MM.1S (cell line): ENCODE measurements at regions not wholly inside any gene's neighbourhood (a gene's known extent, or its start where the extent isn't known, plus 50 kb on each side); places are given as distances from the start of the nearest gene placed in this dataset.

Source experiments
- DNase-seq: peaks from one replicate; pipeline ENCODE4 v3.0.0-alpha.2; 2015
- H2AFZ ChIP-seq: fragments of 300-600 bp; sonication (generic); 2 replicates; pipeline ENCODE4 v1.6.0; 2016; ENCODE audit warnings: antibody characterized with exemption, low read length
- H3F3A ChIP-seq: fragments of 300-600 bp; sonication (generic); 2 replicates; pipeline ENCODE4 v1.6.1; 2016; ENCODE audit warnings: mild to moderate bottlenecking, antibody characterized with exemption, low read length, moderate library complexity, mixed read lengths; ENCODE audit not compliant: insufficient read depth
- H3K27ac ChIP-seq: fragments of 300-600 bp; sonication (generic); 2 replicates; pipeline ENCODE4 v1.5.1; 2016; ENCODE audit warnings: mild to moderate bottlenecking, low read length
- H3K27me3 ChIP-seq: fragments of 300-600 bp; sonication (generic); replicated peaks from 2 replicates; pipeline ENCODE4 v1.6.0; 2016; ENCODE audit warnings: low read length; ENCODE audit not compliant: insufficient read depth
- H3K36me3 ChIP-seq: fragments of 300-600 bp; sonication (generic); replicated peaks from 2 replicates; pipeline ENCODE4 v1.6.1; 2016; ENCODE audit warnings: mild to moderate bottlenecking, low read length, mixed read lengths; ENCODE audit not compliant: insufficient read depth
- H3K4me1 ChIP-seq: fragments of 300-600 bp; sonication (generic); 2 replicates; pipeline ENCODE4 v1.6.1; 2016; ENCODE audit warnings: low read length, mixed read lengths
- H3K4me2 ChIP-seq: fragments of 300-600 bp; sonication (generic); 2 replicates; pipeline ENCODE4 v1.6.0; 2016; ENCODE audit warnings: low read depth, low read length
- H3K4me3 ChIP-seq: fragments of 300-600 bp; sonication (generic); 2 replicates; pipeline ENCODE4 v1.5.1; 2016; ENCODE audit warnings: low read length, mixed read lengths
- H3K79me2 ChIP-seq: fragments of 300-600 bp; sonication (generic); 2 replicates; pipeline ENCODE4 v1.6.1; 2016; ENCODE audit warnings: mixed run types, low read length, mixed read lengths
- H3K9ac ChIP-seq: fragments of 300-600 bp; sonication (generic); 2 replicates; pipeline ENCODE4 v1.6.1; 2016; ENCODE audit warnings: low read length, mixed read lengths
- H3K9me2 ChIP-seq: fragments of 300-600 bp; sonication (generic); replicated peaks from 2 replicates; pipeline ENCODE4 v1.6.1; 2016; ENCODE audit warnings: mild to moderate bottlenecking, low read length, mixed read lengths; ENCODE audit not compliant: insufficient read depth
- H3K9me3 ChIP-seq: fragments of 300-600 bp; sonication (generic); replicated peaks from 2 replicates; pipeline ENCODE4 v1.6.1; 2016; ENCODE audit warnings: mild to moderate bottlenecking, low read length, mixed read lengths; ENCODE audit not compliant: insufficient read depth
- H4K20me1 ChIP-seq: fragments of 300-600 bp; sonication (generic); 2 replicates; pipeline ENCODE4 v1.6.1; 2016; ENCODE audit warnings: mild to moderate bottlenecking, low read length, moderate library complexity, mixed read lengths; ENCODE audit not compliant: insufficient read depth
- CTCF ChIP-seq: fragments of 300-600 bp; sonication (generic); IDR thresholded peaks from 2 replicates; pipeline ENCODE4 v1.5.1; 2016; ENCODE audit warnings: antibody characterized with exemption, low read length, mixed read lengths
- EZH2 ChIP-seq: fragments of 300-600 bp; sonication (generic); optimal IDR thresholded peaks from 2 replicates; pipeline ENCODE3; 2017; ENCODE audit warnings: low read depth, mild to moderate bottlenecking, antibody characterized with exemption, low read length, mixed read lengths
- EZH2phosphoT487 ChIP-seq: fragments of 300-600 bp; sonication (generic); IDR thresholded peaks from 2 replicates; pipeline ENCODE4 v1.6.1; 2018; ENCODE audit warnings: antibody characterized with exemption, low read length

DNA sequence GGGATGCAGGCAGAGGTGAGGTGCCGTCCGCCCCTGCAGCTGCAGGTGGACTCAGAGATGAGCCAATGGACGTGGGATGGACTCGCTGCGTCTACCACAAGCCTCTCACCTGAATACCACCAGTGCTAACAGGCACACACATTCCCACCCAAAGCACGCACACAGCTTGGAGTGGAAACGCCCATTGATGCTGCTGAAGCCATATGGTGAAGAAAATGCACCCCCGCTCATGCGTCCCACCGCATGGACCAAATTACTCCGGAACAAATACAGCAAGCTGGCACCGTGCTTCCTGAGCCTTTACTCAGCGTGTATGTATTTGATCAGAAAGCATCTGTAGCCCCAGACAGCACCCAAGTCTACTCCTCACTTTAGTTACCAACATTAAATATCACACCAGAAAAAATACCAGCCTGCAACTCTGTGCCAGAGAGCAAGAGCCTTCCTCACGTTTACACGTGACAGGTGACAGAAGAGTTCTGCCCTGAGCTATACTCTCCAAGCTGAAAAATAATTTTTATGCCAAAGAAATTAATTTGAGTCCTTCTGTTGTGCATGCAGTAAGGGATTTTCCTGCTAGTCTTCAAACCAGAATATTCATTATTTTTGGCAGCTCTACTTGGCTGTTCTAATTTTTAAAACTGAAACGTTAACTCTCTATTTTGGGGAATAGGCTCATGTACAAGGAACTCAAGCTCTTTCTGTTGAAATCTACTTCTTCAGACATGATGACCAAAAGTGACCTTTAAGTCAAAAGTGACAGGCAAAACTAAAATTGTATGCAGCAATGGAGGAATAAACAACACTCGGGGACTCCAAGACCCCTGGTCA is 58.2 kb upstream of the SYNDIG1 start:
- H3K27ac ChIP-seq, result no peak overlapping the region
- no peak for DNase-seq
- H3K9me3 ChIP-seq, result no peaks in the 10 kb centered on the region

GRCh38 chr20:24407151-24407550 is 62.3 kb upstream of the SYNDIG1 start:
- Histone ChIP-seq H3F3A (no peaks in the 10 kb centered on the region), H3K9ac (no peak overlapping the region), H3K27me3 (no peaks in the 10 kb centered on the region), H3K4me1 (peaks cover 9% of the 10 kb centered on the region), H3K36me3 (no peaks in the 10 kb centered on the region), H3K9me2 (no peaks in the 10 kb centered on the region), H3K79me2 (no peaks in the 10 kb centered on the region), H2AFZ (no peak overlapping the region), H3K9me3 (no peaks in the 10 kb centered on the region), H3K27ac (no peak overlapping the region), H4K20me1 (no peaks in the 10 kb centered on the region), H3K4me3 (no peak overlapping the region), H3K4me2 (no peak overlapping the region)
- TF ChIP-seq EZH2phosphoT487 (no peak), CTCF (no peak), EZH2 (no peak)
- no peak for DNase-seq

More for the DNA sequence above, 58.2 kb upstream of the SYNDIG1 start:
- Histone ChIP-seq H3K4me2 (no peak overlapping the region), H3K36me3 (no peaks in the 10 kb centered on the region), H3K9me2 (no peaks in the 10 kb centered on the region), H4K20me1 (no peaks in the 10 kb centered on the region), H2AFZ (no peak overlapping the region), H3K4me1 (peaks cover 9% of the 10 kb centered on the region), H3K4me3 (no peak overlapping the region), H3K27me3 (no peaks in the 10 kb centered on the region), H3K9ac (no peak overlapping the region), H3K79me2 (no peaks in the 10 kb centered on the region), H3F3A (no peaks in the 10 kb centered on the region)
- no peak for TF ChIP-seq EZH2phosphoT487
- TF ChIP-seq EZH2, result no peak
- TF ChIP-seq CTCF, result no peak

- H3K9me3 ChIP-seq, result no peaks in the 10 kb centered on the region
- no peak for DNase-seq
Measured at GRCh38 chr20:24406750-24407149, 62.7 kb upstream of the SYNDIG1 start.

More at GRCh38 chr20:24406750-24407149, 62.7 kb upstream of the SYNDIG1 start:
- H2AFZ ChIP-seq, result no peak overlapping the region
- no peak for TF ChIP-seq EZH2
- TF ChIP-seq CTCF, result no peak
- TF ChIP-seq EZH2phosphoT487, result no peak
- H3K79me2 ChIP-seq, result no peaks in the 10 kb centered on the region
- no peak overlapping the region for H3K27ac ChIP-seq
- no peaks in the 10 kb centered on the region for H3K9me2 ChIP-seq
- no peaks in the 10 kb centered on the region for H3K27me3 ChIP-seq
- H3K36me3 ChIP-seq, result no peaks in the 10 kb centered on the region
- H3K4me2 ChIP-seq, result no peak overlapping the region
- H3K9ac ChIP-seq, result no peak overlapping the region
- H3K4me3 ChIP-seq, result no peak overlapping the region
- peaks cover 9% of the 10 kb centered on the region for H3K4me1 ChIP-seq
- no peaks in the 10 kb centered on the region for H3F3A ChIP-seq
- no peaks in the 10 kb centered on the region for H4K20me1 ChIP-seq
